OCI-LY1 (cell line): ENCODE measurements at regions not wholly inside any gene's neighbourhood (a gene's known extent, or its start where the extent isn't known, plus 50 kb on each side); places are given as distances from the start of the nearest gene placed in this dataset.

Experiments used
- H2AFZ ChIP-seq: fragments of 200-600 bp; sonication (generic), shearing (Covaris generic); 2 replicates; pipeline ENCODE4 v1.6.0; 2014; ENCODE audit warnings: antibody characterized with exemption, mild to moderate bottlenecking, low read length
- H3F3A ChIP-seq: fragments of 200-600 bp; sonication (generic), shearing (Covaris generic); 2 replicates; pipeline ENCODE4 v1.6.0; 2014; ENCODE audit warnings: mild to moderate bottlenecking, antibody characterized with exemption, low read length, moderate library complexity; ENCODE audit not compliant: insufficient read depth
- H3K27ac ChIP-seq: fragments of 200-600 bp; sonication (generic); 2 replicates; pipeline ENCODE4 v1.5.1; 2014; ENCODE audit warnings: low read length, mixed run types, mild to moderate bottlenecking, low read depth; ENCODE audit not compliant: poor library complexity, severe bottlenecking
- H3K27me3 ChIP-seq: fragments of 200-600 bp; sonication (generic); 2 replicates; pipeline ENCODE4 v1.6.0; 2014; ENCODE audit warnings: antibody characterized with exemption, mild to moderate bottlenecking, low read length, moderate library complexity; ENCODE audit not compliant: insufficient read depth
- H3K36me3 ChIP-seq: fragments of 200-600 bp; sonication (generic); 2 replicates; pipeline ENCODE4 v1.6.1; 2014; ENCODE audit warnings: mild to moderate bottlenecking, antibody characterized with exemption, low read length, moderate library complexity, mixed read lengths; ENCODE audit not compliant: insufficient read depth
- H3K4me1 ChIP-seq: fragments of 200-600 bp; sonication (generic); 2 replicates; pipeline ENCODE4 v1.5.1; 2014; ENCODE audit warnings: mild to moderate bottlenecking, low read length, moderate library complexity; ENCODE audit not compliant: insufficient read depth, severe bottlenecking
- H3K4me2 ChIP-seq: fragments of 200-600 bp; sonication (generic), shearing (Covaris generic); 2 replicates; pipeline ENCODE4 v1.6.1; 2014; ENCODE audit warnings: low read length
- H3K4me3 ChIP-seq: fragments of 200-600 bp; sonication (generic); 2 replicates; pipeline ENCODE4 v1.5.1; 2014; ENCODE audit warnings: low read length, low read depth, mild to moderate bottlenecking, mixed read lengths; ENCODE audit not compliant: poor library complexity, severe bottlenecking
- H3K79me2 ChIP-seq: fragments of 200-600 bp; shearing (Covaris generic); 2 replicates; pipeline ENCODE4 v1.6.1; 2016; ENCODE audit warnings: mixed run types, low read length, mixed read lengths; ENCODE audit not compliant: insufficient read depth
- H3K9ac ChIP-seq: fragments of 200-600 bp; sonication (generic), shearing (Covaris generic); 2 replicates; pipeline ENCODE4 v1.6.1; 2014; ENCODE audit warnings: mild to moderate bottlenecking, low read length, mixed read lengths
- H3K9me2 ChIP-seq: fragments of 200-600 bp; sonication (generic), shearing (Covaris generic); 2 replicates; pipeline ENCODE4 v1.6.1; 2014; ENCODE audit warnings: low read depth, mild to moderate bottlenecking, low read length, mixed read lengths
- H3K9me3 ChIP-seq: fragments of 200-600 bp; shearing (Covaris generic); 2 replicates; pipeline ENCODE4 v1.6.1; 2014; ENCODE audit warnings: low read length, mixed read lengths
- H4K20me1 ChIP-seq: fragments of 200-600 bp; sonication (generic), shearing (Covaris generic); 2 replicates; pipeline ENCODE4 v1.6.0; 2016; ENCODE audit warnings: mild to moderate bottlenecking, low read length; ENCODE audit not compliant: insufficient read depth
- EZH2 ChIP-seq: fragments of 200-600 bp; sonication (generic), shearing (Covaris generic); IDR thresholded peaks from 2 replicates; pipeline ENCODE4 v1.8.0; 2017; ENCODE audit warnings: borderline replicate concordance, mixed run types, mild to moderate bottlenecking, antibody characterized with exemption, low read length, moderate library complexity, mixed read lengths
- TF ChIP-seq, protein P1 (sequence below): fragments of 200-600 bp; sonication (generic), shearing (Covaris generic); IDR thresholded peaks from 2 replicates; pipeline ENCODE4 v1.5.1; 2017; ENCODE audit warnings: mild to moderate bottlenecking, antibody characterized with exemption, low read length, moderate library complexity, mixed read lengths

DNA sequence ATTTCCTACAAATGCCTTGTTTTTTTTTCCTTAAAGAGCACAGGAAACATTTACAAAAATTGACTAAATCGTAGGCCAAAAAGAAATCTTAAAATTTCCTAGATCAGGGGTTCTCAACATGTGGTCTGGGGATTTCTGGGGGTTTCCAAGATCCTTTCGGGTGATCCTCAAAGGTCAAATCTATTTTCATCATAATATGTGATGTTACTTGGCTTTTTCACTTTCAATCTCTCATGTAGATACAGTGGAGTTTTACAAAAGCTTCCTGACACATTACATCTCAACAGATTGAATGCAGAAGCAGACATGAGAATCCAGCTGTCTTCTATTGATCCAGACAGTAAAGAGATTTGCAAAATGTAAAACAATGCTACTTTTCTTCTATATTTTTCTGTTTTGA, 497.3 kb downstream of the INHBA start:
- H3K9me2 ChIP-seq: no peaks in the 10 kb centered on the region
- no peak overlapping the region for H2AFZ ChIP-seq
- no peak overlapping the region for H3K27ac ChIP-seq
- no peak for TF ChIP-seq EZH2
- TF ChIP-seq, protein P1, sequence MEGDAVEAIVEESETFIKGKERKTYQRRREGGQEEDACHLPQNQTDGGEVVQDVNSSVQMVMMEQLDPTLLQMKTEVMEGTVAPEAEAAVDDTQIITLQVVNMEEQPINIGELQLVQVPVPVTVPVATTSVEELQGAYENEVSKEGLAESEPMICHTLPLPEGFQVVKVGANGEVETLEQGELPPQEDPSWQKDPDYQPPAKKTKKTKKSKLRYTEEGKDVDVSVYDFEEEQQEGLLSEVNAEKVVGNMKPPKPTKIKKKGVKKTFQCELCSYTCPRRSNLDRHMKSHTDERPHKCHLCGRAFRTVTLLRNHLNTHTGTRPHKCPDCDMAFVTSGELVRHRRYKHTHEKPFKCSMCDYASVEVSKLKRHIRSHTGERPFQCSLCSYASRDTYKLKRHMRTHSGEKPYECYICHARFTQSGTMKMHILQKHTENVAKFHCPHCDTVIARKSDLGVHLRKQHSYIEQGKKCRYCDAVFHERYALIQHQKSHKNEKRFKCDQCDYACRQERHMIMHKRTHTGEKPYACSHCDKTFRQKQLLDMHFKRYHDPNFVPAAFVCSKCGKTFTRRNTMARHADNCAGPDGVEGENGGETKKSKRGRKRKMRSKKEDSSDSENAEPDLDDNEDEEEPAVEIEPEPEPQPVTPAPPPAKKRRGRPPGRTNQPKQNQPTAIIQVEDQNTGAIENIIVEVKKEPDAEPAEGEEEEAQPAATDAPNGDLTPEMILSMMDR: no peak
- no peaks in the 10 kb centered on the region for H3K4me1 ChIP-seq
- H3K27me3 ChIP-seq: no peaks in the 10 kb centered on the region
- H3K9me3 ChIP-seq: no peaks in the 10 kb centered on the region
- H4K20me1 ChIP-seq: no peaks in the 10 kb centered on the region
- no peaks in the 10 kb centered on the region for H3F3A ChIP-seq
- H3K36me3 ChIP-seq: no peaks in the 10 kb centered on the region
- no peak overlapping the region for H3K4me3 ChIP-seq
- H3K9ac ChIP-seq: no peak overlapping the region
- H3K4me2 ChIP-seq: no peak overlapping the region
- H3K79me2 ChIP-seq: no peaks in the 10 kb centered on the region

DNA sequence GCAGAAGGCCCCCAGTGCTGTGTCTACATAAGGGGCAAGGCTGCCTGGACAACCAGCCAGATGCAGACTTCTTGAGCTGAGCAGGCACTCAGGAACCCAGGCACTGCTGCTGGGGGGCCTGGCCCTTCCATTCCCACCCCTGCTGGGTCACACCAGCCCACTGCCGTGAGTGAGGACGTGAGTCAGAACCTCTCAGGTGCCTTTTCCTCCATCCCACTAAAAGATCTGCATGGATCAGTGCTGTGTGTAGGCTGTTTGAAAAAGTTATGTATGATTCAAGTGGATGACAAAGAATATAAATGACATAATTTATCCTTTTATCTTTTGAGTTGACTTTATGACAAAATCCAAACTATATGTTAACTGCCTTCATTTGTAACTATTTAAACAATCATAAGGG, 499.3 kb downstream of the INHBA start:
- no peaks in the 10 kb centered on the region for H3K36me3 ChIP-seq
- no peaks in the 10 kb centered on the region for H3K9me3 ChIP-seq
- no peak overlapping the region for H3K27ac ChIP-seq
- no peak overlapping the region for H3K4me2 ChIP-seq
- no peaks in the 10 kb centered on the region for H3K79me2 ChIP-seq
- H3K9ac ChIP-seq: no peak overlapping the region
- H2AFZ ChIP-seq: no peak overlapping the region
- H3K4me3 ChIP-seq: no peak overlapping the region
- no peaks in the 10 kb centered on the region for H3K27me3 ChIP-seq
- H3K9me2 ChIP-seq: no peaks in the 10 kb centered on the region
- no peaks in the 10 kb centered on the region for H4K20me1 ChIP-seq
- no peaks in the 10 kb centered on the region for H3F3A ChIP-seq
- no peak for TF ChIP-seq EZH2
- TF ChIP-seq, protein P1: no peak
- H3K4me1 ChIP-seq: no peaks in the 10 kb centered on the region

GRCh38 chr7:41201021-41201420, 501.9 kb downstream of the INHBA start:
- H3F3A ChIP-seq: no peaks in the 10 kb centered on the region
- H3K4me2 ChIP-seq: no peak overlapping the region
- no peaks in the 10 kb centered on the region for H3K27me3 ChIP-seq
- no peak overlapping the region for H3K9ac ChIP-seq
- H2AFZ ChIP-seq: no peak overlapping the region
- no peaks in the 10 kb centered on the region for H3K79me2 ChIP-seq
- no peaks in the 10 kb centered on the region for H3K9me2 ChIP-seq
- H3K27ac ChIP-seq: no peak overlapping the region
- no peaks in the 10 kb centered on the region for H4K20me1 ChIP-seq
- no peak for TF ChIP-seq EZH2
- TF ChIP-seq, protein P1: no peak
- no peaks in the 10 kb centered on the region for H3K4me1 ChIP-seq
- no peaks in the 10 kb centered on the region for H3K36me3 ChIP-seq
- H3K4me3 ChIP-seq: no peak overlapping the region
- no peaks in the 10 kb centered on the region for H3K9me3 ChIP-seq
